GM19023 (cell line): ENCODE measurements at regions not wholly inside any gene's neighbourhood (a gene's known extent, or its start where the extent isn't known, plus 50 kb on each side); places are given as distances from the start of the nearest gene placed in this dataset.
"Not testable (repeated sequence)": the region's sequence is repeated elsewhere in the genome, so short reads cannot be mapped to it uniquely, and the experiment has no call there.

Experiments
- ATAC-seq: cut with Tn5 transposase; IDR thresholded peaks from one replicate; pipeline ENCODE4 v1.9.1; 2021; ENCODE audit warnings: mild to moderate bottlenecking, moderate library complexity; ENCODE audit not compliant: unreplicated experiment

DNA sequence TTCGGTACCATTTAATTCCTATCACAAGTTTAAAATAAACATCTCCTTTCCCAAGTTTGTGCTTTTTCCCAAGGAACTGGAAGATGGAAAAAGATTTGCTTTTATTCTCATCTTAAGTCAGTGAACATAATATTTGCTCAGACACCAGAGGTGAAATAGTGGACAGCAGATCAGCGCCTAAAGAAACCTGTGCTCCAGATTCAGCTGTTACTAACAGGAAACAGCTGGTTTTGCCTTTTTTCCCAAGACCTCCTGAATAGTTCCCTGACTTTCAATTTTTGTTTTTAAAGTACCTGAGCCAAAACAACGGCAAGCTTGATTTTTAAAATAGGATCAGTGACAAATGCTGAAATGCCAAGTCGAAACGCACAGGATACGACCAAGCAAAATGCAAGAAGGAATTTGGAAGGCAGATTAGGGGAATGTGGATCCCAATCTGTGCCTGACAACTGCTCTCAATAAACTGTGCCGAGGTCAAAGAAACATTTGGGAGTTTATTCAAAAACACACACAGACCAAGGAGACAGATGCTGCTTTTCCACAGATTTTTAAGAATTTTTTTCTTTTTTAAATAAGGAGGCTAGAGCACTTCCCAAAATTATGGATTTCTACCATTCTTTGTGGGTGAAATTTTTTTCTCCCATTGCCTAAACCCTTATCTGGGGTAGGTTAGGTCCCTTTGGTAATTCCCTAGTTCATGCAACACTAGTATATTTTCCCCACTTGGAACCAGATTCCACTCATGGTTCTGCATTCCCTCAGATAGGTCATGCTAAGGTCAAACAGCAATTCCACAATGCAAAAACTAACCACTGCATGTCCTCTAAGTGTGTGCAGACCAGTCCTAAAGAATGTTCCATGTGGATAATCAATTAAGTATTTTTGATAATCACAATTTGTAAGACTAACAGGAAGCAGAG lies 121.5 kb upstream of the PDE1A start:
- ATAC-seq = no peak

DNA sequence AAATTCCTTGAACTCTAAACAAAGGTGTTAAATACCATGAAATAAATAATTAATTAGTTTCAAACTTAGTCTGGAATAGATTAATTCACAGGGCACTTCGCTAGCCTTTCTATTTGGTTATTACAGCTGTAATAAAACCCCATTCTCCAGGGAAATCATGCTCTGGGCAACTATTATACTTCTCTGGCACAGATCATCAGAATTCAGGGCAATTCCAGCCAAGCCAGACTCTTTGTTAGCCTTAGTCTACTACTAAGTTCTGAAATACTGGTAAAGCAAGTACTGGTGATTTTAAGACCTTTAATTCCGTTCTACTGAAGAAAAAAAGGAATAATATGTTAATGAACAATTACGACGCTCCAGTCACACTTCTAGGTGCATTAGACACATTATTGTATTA lies 123.4 kb upstream of the PDE1A start:
- ATAC-seq = no peak

DNA sequence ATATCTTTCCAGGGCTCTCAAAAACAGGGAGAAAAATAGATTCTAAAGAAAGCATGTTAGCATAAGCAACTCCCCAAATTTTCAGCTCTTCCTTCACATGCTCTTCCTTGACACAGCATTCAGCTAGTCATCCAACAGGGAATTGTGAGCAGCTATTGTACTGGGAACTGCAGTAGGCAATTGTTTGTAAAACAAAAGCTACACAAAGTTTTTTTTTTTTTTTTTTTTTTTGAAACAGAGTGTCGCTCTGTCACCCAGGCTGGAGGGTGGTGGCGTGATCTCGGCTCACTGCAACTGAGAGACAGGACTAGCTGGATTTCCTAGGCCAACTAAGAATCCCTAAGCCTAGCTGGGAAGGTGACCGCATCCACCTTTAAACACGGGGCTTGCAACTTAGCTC lies 125.4 kb upstream of the PDE1A start:
- not testable (repeated sequence) for ATAC-seq

DNA sequence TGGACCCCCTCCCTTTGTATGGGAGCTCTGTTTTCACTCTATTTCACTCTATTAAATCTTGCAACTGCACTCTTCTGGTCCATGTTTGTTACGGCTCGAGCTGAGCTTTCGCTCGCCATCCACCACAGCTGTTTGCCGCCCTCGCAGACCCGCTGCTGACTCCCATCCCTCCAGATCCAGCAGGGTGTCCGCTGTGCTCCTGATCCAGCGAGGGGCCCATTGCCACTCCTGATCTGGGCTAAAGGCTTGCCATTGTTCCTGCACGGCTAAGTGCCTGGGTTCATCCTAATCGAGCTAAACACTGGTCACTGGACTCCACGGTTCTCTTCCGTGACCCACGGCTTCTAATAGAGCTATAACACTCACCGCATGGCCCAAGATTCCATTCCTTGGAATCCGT lies 125.9 kb upstream of the PDE1A start:
- not testable (repeated sequence) for ATAC-seq

DNA sequence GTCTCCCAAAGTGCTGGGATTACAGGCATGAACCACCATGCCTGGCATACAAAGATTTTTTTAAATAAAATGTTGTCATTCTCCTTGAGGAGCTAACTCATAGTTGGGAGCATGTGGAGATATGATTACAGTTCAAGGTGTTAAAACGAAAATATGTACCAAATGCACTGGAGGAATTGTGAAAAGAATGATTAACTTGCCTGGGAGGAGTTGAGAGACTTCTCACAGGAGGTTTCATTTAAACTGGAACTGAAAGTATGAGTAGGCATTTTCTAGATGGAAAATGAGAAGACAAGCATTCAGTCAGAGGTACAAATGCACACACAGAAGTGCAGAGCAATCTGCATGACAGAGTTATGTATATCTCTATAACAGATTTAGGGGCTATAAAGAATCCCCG lies 126.6 kb upstream of the PDE1A start:
- peak; percentile 97 for ATAC-seq

DNA sequence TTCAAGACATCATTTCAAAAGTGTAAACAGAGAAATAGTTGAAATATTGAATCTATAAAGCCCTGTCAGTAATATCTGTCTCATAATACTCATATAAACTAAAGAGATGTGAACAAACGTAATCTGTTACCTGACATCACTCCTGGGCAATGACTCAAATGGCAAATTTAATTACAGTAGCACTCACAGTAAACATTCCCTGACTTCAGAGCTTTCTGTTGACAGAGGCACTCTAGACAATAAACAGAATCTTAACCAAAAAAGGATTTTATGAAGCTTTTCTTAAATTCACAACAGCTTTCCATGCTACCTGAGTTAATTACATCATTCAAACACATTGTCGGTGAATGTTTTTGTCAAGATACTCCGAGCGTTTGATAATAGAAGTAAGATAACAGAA lies 128.1 kb upstream of the PDE1A start:
- no peak for ATAC-seq

DNA sequence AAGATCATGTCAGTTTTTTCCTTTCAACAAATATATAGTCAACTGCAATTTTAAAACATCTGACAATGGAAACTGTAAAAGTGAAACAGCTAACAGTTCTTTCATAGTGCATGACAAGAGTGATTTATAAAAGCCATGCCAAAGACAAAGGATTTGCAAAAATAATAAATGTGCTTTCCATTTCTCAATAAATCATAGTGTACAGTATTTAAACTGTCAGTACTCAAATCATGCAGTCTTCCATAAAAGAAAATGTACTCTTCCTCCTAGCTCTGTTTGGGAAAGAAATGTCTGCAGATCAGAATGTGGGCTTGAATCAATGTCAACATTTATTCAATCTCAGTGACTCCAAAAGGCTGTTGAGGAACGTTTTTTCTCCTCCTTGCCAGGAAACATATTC lies 131.7 kb upstream of the PDE1A start:
- ATAC-seq = no peak

DNA sequence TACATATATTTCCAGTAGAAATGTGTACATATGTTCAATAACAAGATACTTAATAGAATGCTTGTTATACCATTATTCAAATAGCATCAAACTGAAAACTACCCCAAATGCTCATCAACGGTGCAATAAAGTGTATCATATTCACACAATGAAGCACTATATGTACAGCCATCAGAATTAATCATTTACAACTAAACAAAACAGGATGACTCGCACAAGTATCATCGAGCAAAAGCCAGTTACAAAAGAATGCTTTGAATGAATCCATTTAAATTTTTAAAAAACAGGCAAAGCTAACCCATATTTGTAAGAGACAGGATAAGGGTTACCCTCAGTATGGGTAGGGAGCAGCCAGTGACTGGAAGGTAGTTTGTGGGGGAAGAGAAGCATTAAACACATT lies 132.8 kb upstream of the PDE1A start:
- ATAC-seq = no peak

DNA sequence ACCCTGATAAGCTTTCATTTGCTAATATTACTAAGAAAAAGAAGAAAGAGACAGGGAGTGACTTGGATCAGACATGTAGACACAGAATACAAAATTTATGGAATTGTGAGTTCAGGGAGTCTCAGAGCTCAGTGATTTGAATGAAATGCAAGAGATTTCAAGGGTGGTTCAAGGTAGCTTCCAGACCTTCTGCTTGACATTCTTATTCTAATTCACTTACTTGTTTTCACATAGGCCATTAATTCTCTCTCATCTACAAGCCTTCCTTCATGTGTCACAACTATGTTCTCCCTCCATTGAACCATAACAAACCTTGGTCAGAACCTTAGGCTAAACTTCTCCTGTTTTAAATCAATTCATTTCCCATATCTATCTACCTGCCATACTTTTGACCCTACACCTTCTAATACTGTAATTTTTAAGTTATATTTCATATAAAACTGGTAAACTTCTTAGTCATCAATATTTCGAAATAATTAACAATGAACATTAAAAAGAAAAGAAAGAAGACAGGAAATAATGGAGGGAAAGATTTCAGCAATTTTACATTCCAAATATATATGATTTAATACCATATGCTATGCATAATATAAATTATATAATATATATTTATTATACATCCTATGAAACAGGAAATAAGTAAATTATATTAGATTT lies 139.2 kb upstream of the PDE1A start:
- no peak for ATAC-seq

DNA sequence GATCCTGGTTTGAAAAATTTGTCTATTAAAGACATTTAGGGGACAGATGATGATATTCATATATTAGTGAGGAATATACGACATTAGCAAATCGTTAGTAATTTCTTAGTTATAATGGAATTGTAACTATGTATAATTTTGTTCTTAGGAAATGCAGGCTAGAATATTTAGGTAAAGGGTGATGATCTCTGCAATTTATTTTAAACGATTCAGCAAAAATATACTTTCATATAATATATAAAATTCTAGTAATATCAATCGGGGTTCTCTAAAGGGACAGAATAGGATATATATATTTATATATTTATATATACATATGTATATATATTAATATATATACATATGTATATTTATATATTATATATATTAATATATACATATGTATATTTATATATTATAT lies 142.5 kb upstream of the DNAJC10 start:
- no peak for ATAC-seq

DNA sequence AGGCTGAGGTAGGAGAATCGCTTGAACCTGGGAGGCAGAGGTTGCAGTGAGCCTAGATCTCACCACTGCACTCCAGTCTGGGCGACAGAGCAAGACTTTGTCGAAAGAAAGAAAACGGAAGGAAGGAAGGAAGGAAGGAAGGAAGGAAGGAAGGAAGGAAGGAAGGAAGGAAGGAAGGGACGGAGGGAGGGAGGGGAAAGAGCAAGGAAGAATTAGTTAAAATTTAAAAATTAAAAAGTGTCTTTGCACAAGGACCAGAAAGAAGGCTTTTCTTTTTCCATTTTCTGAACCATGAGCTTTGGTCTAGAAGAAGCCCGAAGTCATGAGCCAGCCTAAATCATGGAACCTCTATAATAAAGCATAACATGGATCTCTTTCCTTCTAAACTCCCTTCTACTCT lies 138.2 kb upstream of the DNAJC10 start:
- no peak for ATAC-seq

DNA sequence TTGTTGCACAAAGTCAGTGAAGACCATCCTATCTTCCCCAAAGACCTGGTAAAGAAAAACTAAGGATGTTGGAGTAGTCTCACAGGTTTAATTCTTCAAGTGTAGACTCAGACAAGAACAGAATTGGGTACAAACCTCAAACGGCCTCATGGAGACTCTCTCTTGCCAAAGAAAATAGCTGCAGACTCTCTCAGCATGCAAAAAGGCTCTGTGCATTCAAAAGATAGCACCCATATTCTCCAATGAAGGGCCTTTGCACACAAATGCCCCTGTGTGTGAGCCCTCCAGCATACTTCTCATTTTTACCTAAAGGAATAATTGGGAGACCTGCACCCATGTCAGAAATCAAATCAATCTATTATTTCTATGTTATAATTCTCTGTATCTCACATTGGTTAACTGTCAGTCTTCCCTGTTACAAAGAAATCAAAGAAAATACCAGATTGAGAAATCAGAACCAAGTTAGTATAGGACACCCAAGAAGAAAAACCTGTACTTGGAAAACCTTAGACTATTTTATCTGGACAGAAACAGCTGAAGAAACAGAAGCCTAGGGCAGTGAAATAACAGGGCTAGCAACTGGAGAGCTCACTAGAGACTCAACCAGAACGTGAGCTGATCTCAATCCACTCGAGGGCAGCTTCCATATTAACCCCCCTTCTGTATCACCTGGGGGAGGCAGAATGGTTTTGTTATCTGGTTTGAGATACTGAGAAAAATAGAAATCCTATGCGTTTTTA lies 134.7 kb upstream of the DNAJC10 start:
- ATAC-seq = no peak

DNA sequence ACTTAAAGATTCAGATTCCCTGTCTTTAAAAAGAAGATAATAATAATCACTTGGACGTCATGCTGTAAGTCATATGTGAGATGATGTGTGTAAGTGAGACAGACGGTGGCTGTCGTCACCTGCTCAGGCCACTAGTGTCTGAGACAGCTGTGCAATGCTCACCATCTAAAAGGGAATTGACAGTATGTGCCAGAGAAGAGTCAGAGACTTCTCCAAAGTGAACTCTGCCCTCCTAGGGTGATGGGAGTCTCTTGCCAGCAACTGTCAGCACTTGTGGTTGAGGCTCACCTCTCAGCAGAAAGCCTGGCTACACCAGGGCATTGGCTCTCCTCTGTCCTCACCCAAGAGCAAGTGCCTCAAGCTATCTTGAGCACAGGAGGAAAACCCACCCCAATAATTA lies 131.6 kb upstream of the DNAJC10 start:
- no peak for ATAC-seq

DNA sequence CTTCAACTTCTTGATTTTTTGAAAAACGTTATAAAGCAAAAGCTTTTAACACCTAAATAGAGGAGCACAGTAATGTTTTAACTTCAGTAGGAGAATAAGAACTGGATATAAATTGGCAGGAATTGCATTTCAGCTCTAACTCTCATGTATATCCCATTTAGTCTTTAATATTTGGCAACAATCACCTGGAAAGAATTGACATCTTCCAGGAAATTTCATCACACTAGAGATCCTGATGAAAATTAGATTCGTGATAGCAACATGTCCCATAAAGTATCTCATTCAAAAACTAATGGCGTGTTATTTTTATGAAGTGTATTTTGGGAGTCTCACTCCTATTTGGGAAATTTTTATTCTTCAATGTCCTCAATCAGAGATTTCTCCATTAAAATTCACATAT lies 131.1 kb upstream of the DNAJC10 start:
- ATAC-seq = no peak

DNA sequence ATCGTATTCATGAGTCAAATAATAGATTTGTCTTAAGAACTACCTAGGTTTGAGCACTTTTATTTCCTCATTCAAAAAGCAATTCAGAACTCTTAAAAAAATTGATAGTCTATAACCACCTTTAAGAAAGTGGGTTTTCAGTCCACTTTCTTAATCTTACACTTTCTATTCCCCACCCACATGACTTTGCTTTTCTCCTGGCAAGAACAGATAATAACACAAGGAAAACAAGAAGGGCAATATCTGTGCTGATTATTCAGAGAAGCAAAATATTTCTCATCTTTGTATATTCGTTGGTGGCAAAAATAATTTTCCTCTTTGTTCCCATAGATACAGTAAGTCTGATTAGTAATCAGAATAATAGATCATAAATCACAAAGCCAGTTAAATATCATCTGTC lies 130.6 kb upstream of the DNAJC10 start:
- ATAC-seq = no peak

DNA sequence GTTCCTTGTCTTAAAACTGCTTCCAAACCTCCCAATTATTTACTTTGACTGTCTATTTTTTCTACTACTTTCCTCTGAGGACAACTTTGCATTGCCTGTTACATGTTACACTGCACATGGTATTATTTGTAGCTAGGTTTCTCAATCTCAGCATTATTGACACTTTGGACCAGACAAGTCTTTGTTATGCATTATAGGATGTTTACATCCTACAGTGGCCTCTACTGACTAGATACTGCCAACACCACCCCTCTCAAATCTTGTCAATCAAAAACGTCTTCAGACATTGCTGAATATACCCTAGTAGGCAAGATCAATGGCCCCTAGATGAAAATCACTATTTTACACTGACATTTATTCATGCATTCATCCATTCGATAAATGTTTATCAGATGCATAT lies 129.6 kb upstream of the DNAJC10 start:
- no peak for ATAC-seq

DNA sequence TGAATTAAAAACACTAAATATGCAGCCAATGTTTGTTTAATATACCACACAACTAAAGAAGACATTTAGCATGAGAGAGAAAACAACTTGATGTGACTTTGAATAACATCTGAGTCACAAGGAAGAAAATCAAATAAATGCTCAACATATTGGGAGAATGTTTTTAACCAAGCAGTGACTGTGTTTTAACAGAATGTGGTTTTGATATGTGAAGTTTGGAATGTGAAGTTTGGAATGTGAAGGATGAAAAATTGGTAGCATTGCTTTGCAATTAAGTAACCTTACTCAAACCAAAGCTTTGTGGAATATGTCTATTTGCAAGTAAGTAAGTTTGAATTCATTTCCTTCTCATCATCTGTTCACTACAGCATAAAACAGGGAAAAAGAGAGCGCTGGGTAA lies 128.2 kb upstream of the DNAJC10 start:
- ATAC-seq = no peak

DNA sequence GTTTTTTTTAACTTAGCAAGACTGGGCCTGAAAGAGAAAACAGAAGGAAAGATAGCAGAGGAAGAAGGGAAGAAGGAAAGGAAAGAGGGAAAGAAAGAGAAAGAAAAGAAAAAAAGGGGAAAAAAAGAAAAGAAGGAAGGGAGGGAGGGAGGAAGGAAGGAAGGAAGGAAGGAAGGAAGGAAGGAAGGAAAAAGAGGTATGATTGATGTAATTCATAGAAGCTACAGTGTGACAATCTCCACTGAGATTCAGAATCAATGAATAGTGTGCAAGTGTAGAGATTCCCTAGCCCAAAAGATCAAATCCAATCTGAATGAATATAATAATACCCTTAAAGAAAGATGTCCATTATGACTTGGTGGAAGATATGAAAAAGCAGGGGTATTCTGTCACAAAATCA lies 126.9 kb upstream of the DNAJC10 start:
- no peak for ATAC-seq

DNA sequence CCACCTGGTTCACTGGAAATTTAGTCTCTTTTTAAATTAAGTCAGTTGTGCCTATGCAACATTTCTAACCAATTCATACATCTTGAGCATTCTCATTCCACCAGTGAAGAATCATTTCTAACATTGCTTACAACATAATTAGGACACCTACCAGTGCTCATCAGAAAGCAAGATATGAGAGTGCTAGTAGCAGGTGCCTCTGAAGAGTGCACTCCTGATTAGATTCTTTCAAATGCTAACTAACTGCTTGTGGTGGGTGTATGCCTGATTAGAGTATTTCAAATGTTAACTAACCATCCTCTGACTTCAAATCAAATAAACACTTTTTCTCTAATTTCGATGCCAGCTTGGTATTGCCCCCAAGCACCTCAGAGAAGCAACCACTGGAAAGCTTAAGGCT lies 124.3 kb upstream of the DNAJC10 start:
- no peak for ATAC-seq

DNA sequence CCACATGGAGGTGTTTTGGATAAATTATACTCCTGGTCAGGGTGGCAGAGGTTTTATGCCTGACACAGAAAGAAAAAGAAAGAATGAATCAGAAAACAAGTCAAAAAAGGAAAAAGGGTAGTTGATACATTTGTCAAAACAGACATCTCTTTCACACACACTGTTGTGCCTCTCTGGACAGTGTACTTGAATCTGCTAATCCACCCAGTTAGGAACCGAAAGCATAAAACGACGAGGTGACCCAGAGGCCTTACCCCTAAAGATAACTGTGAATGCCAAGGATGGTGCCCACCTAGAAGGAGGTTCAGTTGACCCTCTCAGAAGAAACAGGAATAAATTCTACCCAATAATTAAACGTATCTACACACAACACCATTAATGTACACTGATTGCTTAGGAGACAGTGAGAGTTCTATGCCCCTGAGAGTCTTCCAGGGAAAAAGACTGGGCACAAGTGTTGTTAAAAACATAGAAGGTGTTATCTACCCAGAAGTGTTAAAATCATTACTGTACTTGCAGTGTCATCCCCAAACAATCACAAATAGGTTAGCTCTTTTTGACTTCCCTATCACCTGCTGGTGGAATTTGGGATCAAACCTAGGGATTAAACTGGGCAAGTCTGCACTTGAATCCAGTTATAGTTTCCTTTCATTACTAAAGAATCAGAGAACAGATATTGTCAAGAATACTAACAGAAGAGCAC lies 123.2 kb upstream of the DNAJC10 start:
- ATAC-seq = no peak

DNA sequence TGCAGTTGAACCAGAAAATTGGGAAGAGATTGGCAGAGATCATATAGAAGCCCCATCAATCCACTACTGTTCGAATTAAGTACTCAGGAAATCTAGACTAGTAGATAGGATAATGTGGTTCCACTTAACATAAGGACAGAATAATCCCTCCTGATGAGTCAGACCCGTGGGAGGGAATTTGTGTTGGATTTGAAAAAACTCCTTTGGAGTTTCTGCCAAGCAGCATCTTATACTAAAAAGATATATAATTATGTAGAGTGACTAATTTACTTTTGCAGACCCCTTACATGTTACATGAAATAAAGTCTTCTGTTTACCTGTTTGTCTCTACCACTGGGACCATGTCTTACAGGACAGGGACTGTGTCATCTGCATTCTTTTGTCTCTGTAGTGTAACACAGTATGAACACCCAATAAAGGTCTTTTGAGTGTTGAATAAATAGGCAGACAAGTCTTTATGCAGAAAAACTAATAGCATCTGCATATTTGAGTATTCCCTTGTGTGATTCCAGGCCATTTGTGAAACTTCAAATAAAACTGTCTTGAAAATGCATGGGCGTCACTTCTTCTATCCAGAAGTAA lies 122.6 kb upstream of the DNAJC10 start:
- ATAC-seq = no peak
